Dermis blood vessel endothelial cell (primary cell): ENCODE measurements at regions not wholly inside any gene's neighbourhood (a gene's known extent, or its start where the extent isn't known, plus 50 kb on each side); places are given as distances from the start of the nearest gene placed in this dataset.

Experiments used
- DNase-seq: peaks from one replicate; pipeline ENCODE4 v3.0.0; 2010

DNA sequence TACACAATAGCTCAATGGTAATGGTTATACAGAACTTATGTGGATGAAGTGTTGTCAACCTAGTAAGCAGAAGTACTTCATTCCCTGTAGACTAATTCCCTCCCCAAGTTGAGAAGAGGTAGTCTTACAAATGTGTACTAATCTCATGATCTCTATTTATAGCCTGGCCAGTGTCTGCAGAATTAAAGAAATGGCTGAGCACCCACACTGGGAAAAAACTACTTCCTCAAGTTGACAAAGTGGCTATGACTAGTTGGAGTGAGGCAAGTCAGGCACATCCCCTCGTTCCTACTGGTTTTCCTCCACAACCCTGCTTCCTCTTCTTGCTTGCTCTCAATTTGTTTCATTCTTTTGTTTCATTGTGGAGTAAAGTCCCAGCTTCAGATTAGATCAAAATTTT is 566.7 kb upstream of the ZNF717 start:
- DNase-seq, result no peak

DNA sequence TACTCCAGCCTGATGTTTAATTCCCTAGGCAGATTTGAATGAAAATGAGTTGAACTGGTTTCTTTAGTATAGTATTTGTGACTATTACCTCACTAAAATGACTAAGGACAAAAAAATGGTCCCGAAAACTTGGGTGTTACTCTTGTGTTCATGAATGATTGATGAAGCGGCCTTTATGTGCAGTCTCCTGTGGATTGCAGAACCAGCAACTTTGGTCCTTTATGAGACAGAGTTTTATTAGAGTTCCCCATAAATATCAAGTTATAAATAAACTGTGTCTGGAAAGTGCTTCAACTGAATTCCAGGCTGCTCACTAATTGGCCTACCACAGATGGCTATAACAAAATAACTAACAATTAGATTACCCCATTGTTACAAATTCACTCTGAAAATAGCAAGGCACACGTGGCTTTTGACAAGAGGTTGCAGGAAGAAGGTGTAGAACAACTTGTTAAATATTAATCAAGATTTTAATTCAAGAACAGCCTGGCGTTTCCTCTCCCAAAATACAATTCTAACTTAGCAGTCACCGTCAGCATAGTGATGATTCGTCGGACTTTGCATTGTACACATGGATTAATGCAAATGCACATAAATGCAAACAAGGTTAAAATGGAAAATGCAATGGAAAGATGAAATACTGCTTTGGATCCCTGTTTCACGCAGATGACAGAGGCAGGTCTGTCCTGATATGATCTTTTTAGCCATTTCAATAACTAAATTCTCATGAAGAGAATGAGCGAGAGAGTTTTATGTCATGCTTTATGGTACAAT is 567.3 kb upstream of the ZNF717 start:
- no peak for DNase-seq

DNA sequence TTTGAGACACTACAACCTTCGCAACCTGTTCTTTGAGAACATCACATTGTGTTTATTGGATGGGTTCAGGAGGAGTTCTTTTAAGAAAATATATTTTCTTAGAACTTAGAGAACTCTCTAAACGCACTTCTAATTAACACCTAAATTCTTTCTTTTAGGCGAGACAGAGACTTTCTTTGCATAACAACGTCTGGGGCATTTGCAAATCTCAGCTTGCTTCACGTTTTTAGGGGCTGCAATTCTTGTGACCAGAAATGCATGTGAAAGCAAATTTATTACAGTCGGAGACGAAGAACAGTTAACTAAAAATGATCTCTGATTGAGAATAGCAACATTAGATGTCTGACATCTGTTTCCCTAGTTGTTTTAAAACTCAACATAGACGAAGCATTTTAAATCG is 568.3 kb upstream of the ZNF717 start:
- DNase-seq, result no peak

DNA sequence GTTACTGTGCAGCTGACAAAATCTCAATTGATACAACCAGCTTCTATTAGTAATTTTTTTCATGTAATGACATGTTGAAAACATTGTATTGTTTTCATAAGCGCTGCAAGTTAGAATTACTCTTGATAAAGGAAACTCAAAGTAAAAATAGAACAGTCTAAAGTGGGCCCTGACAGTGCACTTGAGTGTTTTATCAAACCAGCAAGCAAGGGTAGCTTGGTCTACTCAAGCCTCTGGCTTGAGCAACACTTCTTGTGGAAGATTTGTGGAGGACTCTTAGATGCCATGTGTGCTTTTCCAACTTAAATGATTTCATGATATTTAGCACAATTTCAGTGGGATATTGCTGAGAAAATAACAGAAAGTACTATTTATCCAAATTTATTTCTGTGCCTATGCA is 575.7 kb upstream of the ZNF717 start:
- DNase-seq, result no peak

DNA sequence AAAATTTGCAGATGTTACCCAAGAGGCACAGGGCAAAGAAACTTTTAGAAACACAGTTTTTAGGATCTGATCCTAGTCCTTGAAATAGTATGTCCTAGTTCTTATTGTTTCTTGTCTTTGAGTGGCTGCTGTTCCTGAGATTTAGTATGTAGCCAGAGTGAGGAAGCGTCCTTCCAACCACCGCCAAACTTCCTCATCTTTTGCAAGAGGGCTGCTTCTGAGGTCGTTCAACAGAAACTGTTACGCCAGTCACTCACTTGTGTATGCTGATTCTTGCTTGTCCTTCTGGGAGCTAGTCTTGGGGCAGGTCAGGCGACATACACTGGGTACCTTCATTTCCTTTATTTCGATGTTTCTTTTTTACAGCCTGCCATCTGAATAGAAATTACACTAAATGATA is 577.3 kb upstream of the ZNF717 start:
- DNase-seq, result no peak

DNA sequence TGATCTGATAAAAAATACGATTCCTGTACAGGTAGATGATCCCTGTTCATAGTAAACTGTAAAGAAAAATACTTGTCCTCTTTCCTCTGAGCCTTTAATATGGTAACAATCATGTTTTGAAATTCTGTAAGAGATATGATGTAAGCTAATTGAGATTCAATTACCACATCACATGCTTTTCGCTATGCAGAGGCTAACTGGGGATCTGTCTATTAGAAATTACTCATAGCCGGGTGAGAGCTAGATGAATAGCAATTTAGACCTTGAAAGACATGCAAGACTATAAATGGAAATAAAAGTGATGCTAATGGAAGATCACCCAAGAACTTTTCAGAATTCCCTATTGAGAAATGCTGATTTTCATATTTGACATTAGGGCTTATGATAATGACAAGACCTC is 579.9 kb upstream of the ZNF717 start:
- no peak for DNase-seq

DNA sequence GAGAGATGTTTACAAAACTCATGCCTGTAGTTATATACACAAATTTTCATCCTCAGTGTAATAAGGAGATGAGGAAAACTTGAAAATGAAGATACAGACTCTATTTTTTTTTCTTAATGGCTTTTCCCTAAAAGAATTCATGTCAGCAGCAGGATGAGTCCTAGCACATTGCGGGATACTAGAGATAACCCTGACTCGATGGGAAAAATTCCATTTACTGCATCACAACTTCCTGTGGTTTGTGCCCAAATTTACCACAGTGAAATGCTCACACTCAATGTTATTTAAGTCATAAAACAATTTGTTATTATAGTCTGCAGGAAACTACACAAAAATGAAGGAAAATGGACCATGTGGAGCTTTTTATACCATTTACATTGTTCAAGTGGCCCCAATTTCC is 581.9 kb upstream of the ZNF717 start:
- no peak for DNase-seq

DNA sequence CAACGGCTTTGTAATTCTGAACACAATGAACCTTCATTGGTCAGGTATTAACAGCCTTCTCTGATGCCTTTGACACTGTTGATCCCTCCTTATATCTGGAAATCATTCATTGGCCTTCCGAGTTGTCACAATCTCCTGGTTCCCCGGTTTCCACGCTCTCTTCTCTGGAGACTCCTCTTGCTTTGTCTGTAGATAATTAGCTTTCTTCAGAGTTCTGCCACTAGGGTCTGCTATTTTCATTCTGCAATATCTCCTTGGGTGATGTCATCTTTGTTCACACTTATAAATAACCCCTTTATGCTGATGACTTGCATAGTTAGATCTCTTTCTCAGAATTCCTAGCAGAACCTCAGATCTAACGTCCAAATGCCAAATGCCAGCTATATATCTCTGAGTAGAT is 583.8 kb upstream of the ZNF717 start:
- DNase-seq, result no peak

DNA sequence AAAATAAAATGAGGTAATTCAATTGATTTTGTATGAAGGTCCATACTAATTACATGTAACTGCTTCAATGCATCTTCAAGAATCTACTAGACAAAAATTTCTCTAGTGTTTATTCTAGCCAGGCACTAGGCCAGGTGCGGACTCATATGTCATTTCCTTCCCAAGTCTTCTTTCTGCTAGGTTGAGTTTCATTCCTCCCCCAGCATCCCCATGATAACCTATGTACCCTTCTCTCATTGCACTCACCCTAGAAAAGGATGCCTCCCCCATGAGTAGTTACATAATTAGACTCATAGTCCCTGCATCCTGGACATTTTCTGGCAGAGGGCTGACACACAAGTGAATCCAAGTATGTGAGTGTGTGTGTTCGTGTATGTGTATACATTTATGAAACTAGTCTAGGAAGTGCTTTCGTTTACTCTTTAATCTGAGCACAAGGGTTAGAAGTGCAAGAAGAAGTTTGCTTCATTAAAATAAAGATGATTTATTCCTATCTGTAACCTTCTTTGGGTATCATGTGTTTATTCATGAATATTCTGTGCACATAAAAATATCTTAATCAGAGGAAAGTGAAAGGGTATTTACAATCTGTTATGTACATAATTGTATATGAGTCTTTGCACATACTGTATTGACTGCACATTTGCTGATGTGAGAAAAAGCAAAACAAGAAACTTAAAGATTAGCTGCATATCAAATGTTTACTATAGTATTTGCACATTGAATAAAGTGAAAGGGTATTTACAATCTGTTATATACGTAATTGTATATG is 585.6 kb upstream of the ZNF717 start:
- no peak for DNase-seq

DNA sequence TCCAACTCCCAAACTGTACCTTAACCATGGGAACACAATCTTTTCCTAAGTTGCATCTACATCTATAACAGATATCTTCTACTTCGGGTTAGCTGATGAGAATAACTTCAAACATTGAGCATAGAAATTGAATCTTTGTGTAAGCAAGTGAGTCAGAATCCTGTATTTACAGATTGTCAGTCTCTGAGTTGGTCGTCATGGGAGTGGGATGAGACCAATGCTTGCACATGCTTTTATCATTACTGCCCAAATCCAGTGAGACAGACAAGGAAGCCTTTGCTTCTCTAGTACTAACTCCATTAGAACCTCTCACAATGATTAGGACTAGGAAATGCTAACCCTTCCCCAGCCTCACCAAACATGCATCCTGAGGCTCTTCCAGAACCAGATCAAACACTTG is 587.1 kb upstream of the ZNF717 start:
- no peak for DNase-seq

DNA sequence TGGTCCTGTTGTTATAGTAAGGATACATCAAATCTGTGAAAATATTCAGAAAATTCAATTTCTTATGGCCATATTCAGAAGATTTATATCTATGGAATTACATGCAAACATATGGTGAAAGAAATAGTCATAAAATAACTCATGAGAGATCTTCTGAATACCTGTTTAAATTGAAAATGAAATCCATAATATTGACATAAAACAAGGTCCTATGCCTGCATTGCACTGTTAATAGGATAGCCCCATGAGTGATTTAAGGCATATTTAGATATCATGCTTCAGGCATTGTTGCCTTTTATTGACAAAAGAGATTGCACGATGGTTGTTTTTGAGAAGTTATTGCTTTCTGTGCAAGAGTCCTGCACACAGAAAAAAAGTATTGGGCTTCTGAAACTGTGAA is 591.7 kb upstream of the ZNF717 start:
- no peak for DNase-seq

DNA sequence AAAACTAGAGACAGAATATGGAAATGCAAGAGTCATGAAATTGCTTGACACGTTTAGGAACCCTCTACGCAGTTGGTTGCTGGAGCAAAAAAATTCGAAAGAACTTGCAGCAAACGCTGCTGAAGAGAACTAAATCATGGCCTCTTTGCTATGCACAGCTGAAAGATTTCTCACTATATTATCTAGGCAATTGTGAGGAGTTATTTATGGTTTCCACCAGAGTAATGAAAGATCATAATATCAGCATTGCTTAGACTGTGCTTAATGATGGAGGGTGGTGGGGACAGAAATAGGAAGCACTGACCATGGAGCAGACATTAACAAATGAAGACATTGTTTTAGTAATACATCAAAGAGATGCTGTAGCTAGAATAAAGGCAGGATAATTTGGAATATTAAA is 593.4 kb upstream of the ZNF717 start:
- no peak for DNase-seq

DNA sequence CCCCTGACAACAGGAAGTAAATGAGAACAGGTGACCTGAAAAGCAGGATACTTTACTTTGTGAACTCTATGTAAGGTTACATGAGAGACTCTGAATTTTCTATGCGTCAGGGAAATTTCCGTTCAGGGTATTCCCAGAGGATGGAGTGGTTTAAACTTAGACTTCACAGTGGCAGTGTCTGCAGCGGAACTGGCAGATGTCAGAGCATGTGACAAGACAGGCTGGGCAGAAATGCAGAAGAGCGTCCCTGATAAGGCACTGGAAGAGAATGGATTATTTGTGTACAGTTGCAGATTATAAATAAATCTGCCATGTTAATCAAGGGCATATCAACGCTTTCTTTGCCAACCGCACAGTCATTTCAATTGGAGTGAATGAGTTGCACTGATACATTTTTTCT is 598.4 kb upstream of the ZNF717 start:
- DNase-seq, result no peak

DNA sequence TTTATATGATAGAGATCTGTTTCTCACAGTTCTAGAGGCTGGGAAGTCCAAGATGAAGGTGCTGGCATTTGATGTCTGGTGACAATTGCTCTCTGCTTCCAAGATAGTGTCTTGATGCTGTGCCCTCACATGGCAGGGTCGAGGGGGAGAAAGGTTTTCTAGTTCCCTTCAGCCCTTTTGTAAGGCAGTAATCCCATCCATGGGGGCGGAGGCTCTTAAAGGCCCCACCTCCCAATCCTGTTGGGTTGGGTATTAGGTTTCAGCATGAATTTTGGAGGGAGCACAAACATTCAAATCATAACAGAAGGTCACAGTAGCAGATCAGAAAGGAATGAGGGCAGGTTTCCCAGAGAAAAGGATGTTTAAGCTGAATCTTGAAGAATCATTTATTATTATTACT is 601.7 kb upstream of the ZNF717 start:
- no peak for DNase-seq

DNA sequence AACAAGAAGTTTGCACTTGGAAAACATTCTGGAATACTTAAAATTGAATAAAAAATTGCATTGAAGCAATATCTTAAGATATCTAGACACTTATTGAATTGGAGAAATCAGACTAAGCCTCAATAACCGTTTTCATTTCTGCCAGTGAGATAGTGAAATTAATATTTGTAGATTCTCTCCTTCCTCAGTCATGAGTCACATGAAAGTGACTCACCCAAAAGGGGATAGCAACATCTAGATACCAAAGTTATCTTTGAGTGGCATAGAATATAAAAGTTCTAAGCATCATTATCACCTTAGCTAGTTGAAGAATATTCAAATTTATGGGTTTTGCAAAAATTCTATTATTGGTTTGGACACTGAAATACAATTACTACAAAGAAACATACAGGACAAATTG is 614.8 kb upstream of the ZNF717 start:
- DNase-seq, result no peak

DNA sequence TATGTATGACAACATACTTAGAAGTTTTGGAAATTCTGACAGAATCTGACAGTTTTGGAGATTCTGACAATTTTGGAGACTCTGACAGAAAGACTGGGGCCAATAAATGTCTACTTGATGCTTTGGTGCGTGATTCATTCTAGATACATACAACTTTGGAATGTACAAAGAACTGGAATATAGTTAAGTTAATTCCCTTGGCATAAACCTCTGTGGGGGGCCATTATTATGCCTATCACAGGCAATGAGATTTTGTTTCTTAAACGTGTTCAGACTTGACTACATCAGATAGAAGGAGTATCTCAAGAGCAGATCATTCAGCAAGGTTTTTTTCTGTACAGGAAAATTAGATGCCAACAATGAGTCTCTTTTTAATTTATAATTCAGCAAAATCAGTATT is 617.6 kb upstream of the ZNF717 start:
- DNase-seq, result no peak

DNA sequence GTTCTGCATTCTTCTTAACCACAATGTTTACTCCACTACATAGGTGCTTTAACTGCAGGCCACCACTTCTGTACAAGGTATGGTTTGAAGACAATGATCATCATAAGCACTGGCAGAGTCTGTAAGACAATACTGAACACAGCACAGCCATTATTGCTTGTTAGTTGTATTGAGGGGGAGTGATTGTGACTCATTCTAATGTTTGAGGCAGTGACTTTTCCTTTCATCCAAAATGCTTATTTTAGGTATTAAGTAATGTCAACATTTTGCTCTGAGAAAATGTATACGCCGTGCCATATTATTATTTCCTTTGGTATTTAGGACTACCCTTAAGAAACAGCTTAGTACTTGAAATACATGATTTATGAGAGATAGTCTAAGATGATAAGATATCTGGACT is 618.2 kb upstream of the ZNF717 start:
- DNase-seq, result no peak

DNA sequence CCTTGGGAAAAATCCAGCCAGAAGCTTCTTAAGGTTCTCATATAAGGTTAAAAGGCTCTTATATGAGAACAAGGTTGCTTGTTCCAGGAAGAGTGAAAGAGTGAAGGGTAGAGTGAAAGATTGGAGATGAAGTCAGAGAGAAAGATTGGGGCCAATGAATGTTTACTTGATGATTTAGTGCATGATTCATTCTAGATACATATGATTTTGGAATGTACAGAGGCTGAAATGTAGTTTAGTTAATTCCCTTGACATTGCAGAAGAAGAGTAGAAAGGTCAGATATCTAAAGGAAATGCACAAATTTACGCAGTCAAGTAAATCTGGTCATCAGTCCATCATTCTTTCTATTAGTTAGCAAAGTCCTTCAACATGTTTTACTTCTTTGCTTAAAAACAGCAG is 619.8 kb upstream of the ZNF717 start:
- no peak for DNase-seq

DNA sequence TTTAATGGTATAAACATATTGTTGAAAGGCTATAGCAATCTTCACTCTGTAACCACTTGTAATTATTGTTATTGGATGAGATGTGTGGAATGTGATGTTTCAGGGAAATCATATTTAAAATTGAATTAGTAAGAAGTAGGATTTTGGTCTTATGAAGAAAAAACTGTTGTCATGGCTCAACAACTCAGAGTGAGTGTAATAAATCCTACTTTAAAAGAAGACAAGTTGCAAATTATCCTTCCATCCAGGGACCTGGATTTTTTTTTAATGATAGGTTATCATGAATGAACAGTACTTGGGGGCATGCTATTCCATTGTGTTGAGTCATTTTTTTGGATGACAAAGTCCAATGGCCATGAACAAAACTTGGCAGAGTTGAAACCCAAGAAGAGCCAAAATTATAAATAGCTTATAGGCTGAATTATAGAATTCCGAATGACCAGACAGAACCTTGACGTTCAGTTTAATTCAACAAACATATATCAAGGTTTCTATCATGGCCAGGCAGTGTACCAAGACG is 625.5 kb upstream of the ZNF717 start:
- no peak for DNase-seq

DNA sequence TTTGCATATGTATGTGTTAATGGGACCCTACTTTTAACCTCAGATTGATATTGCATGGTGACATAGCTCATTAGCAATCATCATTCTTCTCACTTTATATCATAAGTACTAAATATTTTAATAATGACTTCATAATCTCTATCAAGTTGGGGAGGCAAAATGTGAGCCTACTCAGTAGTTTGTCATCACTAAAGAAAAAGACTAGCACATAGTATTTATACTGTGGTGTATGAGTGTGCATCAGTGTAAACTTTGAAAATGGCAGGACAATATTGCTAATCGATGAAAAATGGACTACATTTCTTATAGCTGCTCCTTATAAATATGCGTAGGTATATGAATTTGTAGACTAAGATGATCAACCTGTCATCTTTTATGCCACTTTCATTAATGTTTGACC is 624.5 kb upstream of the ROBO2 start:
- DNase-seq, result no peak

DNA sequence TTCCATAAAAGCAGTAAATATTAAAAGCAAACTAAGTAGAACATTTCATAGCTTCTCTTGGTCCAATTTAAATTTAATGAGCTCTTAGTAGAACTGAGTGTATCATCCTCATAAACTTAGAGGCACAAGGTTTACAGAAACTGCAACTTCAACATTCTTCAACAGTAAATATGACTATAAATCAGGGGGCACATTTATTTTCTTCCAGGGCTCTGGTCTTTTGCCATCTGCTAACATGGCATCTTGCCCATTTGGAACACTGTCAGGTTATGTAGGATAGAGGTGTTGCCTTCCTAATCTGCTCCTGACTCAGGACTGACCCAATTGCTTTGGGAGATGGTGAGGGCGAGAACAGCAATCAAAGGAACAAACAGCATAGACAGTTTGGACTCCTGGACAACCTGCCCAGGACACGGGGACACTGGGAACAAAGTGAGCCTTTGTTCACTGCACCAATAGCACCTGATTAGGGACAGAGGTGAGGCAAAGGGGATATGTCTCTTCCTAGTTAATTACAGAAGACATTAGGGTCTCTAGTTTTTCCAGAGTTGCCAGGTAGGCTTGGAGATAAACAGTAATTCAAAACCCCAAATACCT is 610.2 kb upstream of the ROBO2 start:
- DNase-seq, result no peak

DNA sequence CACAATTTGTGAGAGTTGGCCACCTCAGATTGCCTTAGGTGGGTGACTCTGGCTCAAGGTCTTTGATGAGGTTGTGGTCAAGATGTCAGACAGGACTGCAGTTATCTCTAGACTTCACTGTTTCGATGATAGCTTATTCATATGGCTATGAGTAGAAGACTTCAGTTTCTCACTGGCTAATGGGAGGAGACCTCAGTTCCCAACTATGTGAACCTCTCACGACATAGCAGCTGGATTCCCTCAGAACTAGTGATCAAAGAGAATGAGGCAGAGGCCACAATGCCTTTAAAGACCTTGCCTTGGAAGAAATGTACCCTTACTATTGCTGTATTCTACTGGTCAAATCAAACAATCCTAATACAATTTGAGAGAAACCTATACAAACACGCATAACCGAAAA is 607.5 kb upstream of the ROBO2 start:
- DNase-seq, result no peak

DNA sequence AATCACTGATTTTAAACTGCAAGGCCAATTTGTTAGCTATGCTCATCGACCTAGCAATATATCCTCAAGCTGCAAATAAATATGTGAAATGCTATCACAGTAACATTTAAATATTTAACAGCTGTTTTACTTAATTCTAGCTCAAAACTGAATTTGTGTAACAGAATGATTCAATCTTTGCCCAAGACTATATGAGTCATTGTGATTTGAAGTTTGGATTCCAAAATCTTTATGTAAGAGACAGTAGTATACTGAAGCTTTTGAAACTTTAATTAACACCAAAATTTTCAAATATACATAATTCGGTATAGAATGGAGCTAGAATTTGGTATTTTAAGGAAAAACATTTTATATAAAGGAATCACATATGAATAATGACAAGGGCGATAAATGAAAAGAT is 603.0 kb upstream of the ROBO2 start:
- no peak for DNase-seq

DNA sequence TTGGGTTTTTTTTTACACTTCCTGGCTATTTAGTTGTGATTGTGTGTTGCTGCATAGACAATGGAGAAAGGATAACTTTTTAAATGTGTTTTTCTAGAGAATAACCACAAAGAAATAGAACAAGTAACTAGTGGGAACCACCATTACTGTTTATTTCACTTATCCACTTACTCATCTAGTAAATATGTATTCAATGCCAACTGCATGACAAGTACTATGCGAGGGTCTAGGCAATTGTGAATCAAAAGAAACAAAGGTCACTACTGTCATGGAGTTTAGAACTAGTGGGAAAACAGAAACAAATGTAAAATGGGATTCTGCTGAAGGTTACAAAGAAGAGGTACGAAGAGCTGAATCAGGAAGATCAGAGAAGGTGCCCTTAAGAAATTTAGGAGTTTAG is 600.9 kb upstream of the ROBO2 start:
- DNase-seq, result no peak
